NCI-H2171 treated with DMSO at 0.1 percent for 48 hours (cell line): ENCODE measurements at regions not wholly inside any gene's neighbourhood (a gene's known extent, or its start where the extent isn't known, plus 50 kb on each side); places are given as distances from the start of the nearest gene placed in this dataset.

ENCODE experiments used
- DNase-seq: peaks from one replicate; lab custom pipeline; 2025; lab: John Stamatoyannopoulos, UW

DNA sequence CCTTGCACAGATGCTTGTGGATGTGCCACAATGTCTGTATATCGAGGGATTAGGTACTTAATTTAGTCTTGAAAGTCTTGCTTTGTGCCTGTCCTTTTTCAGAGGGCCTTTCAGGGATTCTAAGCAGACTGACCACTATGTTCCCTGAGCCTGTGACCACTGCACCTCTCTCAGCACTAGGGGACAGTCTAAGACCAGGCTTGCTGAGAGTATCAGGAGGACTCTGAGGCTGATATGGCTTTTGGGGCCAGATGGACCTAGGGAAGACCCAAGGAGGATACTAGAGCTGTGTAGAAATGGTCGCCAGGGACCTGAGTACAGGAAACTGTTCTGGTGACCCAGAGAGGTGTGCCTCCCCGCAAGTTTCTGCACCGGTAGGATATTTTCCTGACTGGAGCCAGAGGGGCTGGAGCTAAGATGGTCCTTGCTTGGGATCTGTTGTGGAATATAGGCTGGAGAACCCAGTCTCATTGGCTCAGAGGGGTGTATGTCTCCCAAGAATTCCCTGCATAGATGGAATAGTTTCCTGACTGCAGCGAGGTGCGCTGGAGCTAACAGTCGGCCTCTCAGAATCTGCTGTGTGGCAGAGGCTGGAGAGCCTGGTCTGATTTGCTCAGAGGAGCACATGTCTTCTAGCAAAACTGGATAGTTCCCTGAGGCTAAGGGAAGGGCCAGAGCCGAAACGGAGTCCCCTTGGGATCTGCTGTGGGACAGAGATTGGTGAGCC is 213.2 kb upstream of the DCBLD2 start:
- no peak for DNase-seq

DNA sequence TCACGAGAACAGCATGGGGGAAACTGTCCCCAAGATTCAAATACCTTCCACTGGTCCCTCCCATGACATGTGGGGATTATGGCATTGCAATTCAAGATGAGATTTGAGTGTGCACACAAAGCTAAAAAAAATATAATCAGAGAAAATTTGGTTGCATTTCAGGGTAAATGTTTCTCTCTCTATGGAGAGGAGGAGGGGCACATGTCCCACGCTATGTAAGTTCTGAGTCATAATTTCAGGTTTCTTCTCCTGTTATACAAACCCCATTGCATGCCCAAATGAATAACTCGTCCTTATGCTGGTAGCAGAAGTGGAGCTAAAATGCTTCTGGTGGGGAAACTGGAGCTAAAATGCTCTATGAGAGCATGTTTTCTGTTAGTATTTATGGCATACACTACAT is 209.7 kb upstream of the DCBLD2 start:
- no peak for DNase-seq

DNA sequence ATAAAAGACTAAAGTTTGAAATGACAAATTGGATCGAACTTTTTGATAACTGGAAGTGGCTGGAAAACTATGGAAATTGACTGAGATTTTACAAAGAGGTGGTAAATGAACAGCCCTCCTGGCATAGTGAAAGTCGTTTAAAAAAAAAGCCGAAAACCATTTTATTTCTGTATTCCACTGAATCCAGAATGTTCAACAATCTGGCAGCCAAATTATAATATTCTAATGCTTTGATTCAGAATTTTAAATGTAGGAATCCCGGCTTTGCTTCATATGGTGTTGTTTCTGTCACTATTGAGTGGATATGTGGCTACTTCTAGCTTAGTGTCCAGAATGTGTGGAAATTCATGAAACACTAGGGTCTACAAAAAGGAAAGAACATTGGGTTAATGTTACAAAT is 208.9 kb upstream of the DCBLD2 start:
- no peak for DNase-seq

DNA sequence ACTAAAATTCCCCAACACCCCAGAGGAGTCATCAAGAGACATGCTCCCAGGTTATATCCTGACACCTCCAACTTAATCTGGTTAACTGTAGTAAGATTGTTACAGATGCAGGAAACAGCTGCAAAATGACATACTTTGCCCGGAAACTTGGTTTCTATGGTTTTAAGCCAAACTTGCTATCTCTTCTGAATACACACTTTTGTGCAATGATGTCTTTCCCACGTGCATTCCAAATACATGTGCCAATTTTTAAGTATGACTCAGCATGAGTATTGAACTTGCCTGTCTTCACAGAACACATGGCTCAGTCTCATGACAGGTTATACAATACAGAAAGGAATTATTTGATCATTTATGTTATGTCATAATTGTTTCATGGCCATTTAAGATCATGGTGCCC is 207.0 kb upstream of the DCBLD2 start:
- no peak for DNase-seq

DNA sequence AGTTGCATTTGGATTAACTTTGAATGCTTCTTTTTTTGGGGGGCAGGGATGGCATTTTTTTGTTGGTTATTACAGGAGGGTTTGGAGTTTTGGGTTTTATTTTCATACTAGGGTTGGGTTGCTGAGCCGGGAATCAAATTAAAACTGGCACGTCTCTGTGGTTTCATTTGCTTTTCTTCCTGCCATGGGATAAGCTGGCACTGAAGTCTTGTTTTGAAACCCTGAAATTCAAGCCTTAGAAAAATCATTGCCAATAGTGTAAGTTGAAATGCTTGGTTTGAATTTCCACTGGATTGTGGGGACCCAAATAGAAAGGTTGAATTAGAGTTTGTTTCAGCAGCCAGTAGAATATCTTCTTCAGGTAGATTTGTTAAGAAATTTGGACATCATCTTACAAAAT is 193.1 kb upstream of the DCBLD2 start:
- DNase-seq = no peak

- no peak for DNase-seq
These were observed 185.8 kb upstream of the DCBLD2 start for GRCh38 chr3:99087277-99087676.

DNA sequence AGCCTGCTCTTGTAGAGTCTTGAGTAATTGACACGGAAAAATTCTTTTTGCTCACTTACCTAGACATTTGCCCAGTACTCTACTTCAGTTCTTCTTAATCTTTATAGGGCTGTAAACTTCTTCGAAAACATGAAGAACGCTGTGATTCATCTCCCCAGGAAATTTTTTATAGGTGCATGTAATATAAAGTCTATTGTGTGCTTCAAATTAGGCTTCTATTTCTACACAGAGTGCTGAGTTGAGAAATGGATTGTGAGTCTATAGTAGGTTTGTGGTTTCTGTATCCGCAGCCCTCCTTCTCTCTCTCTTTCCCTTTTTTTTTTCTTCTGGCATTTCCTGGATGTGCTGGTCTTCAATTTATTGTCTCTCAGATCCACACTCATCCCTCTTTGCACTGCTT is 183.3 kb upstream of the DCBLD2 start:
- DNase-seq = no peak

- no peak for DNase-seq
These were observed 182.7 kb upstream of the DCBLD2 start for GRCh38 chr3:99084156-99084555.

DNA sequence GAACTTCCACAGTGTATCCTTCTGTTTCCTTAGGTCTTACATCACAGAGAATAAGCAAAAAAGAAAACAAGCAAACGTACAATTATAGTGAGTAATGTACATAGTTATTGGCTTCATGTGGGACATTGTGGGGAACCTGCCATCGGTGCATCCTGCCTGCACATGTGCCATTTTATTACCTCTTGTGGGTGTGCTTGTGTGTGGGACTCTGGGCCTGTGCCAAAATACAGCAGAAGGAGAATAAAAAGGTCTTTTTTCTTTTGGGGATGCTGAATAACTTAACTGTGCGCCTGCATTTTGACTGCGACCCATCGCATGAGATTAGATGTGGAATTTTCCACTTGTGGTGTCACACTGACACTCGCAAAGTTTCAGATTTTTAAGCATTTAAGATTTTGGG is 169.6 kb upstream of the DCBLD2 start:
- no peak for DNase-seq

GRCh38 chr3:99069973-99070372 is 168.5 kb upstream of the DCBLD2 start:
- DNase-seq = no peak

- DNase-seq = no peak
These were observed 165.4 kb upstream of the DCBLD2 start for GRCh38 chr3:99066863-99067262.

- DNase-seq = no peak
These were observed 147.7 kb upstream of the DCBLD2 start for GRCh38 chr3:99049164-99049563.

DNA sequence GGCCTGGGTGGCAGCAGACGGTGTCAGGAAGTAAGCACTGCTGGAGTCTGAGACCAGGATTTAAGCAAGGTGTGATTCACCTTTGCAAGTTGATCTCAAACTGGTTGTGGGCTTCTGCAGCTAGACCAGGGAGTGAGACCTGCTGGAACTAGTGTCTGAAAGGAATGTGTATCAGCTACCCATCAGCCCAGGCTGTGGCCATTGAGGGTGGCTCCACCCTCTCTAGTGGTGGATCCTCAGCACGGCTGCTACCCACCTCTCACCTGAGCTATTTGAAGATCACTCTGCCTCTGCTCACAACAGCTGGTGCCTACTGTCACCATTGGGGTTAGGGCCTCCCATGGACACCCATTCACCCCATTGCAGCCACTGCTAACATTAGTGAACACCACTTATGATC is 140.3 kb upstream of the DCBLD2 start:
- no peak for DNase-seq

- no peak for DNase-seq
These were observed 130.3 kb upstream of the DCBLD2 start for GRCh38 chr3:99031778-99032177.

- peak; percentile 39 for DNase-seq
These were observed 122.2 kb upstream of the DCBLD2 start for GRCh38 chr3:99023590-99024192.

- DNase-seq = no peak
These were observed 120.0 kb upstream of the DCBLD2 start for GRCh38 chr3:99021466-99021865.

GRCh38 chr3:99016452-99016851 is 115.0 kb upstream of the DCBLD2 start:
- DNase-seq = no peak

GRCh38 chr3:99013777-99014315 is 112.4 kb upstream of the DCBLD2 start:
- no peak for DNase-seq

- DNase-seq = no peak
These were observed 111.6 kb upstream of the DCBLD2 start for GRCh38 chr3:99013077-99013476.

DNA sequence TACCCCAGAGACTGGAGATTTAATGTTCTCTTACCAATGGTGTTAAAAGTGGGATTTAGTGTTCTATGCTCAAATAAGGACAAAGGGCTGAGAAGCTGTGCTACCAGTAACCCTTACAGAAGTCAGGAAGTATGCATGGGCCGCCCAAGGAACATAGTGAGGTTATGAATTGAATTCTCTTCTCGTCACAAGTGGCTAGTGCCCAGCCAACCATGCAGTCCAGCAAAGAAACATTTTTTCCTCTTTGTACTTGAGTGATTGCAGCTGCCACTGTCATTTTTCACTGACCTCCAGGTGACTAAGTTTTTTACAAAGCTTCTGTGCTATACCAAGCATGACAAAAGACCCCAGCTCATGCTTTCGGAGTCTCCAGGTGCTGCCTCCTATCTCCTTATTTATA is 110.6 kb upstream of the DCBLD2 start:
- no peak for DNase-seq

DNA sequence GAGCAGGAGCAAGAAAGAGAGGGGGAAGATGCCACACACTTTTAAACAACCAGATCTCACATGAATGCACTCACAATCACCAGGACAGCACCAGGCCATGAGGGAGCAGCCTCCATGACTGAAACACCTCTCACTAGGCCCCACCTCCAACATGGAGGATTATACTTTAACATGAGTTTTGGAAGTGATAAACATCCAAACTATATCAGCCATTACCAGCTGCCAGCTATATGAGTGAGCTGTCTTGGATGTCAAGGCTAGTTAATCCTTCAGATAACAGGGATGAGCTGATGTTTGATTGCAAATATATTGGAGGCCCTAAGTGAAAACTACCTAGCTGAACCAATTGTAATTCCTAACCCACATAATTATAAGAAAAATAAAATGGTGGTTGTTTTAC is 108.4 kb upstream of the DCBLD2 start:
- DNase-seq = no peak

- DNase-seq = no peak
These were observed 105.2 kb upstream of the DCBLD2 start for GRCh38 chr3:99006686-99007085.

- no peak for DNase-seq
These were observed 98.2 kb upstream of the DCBLD2 start for GRCh38 chr3:98999675-99000074.
